Right lobe of liver (tissue), 4 donors: ENCODE measurements at regions not wholly inside any gene's neighbourhood (a gene's known extent, or its start where the extent isn't known, plus 50 kb on each side); places are given as distances from the start of the nearest gene placed in this dataset.

Experiments
- POLR2A ChIP-seq: fragments of 450-650 bp; IDR thresholded peaks from one replicate; pipeline ENCODE4 v1.6.1; 2017; ENCODE audit warnings: antibody characterized with exemption, mild to moderate bottlenecking
- TF ChIP-seq, protein P1 (sequence below), 4 donors: fragments of 200-600 bp in 3 of 4; fragments of 450-650 bp in 1 of 4; IDR thresholded peaks; one replicate each; pipeline versions ENCODE4 v1.5.1 to v1.8.0; 2016 to 2022; ENCODE audit warnings: antibody characterized with exemption in 4 of 4, mild to moderate bottlenecking in 2 of 4
- donor health status: DM: no; HTN: no; CAD: no.
- donor health status: DM: no; HTN: no; CAD: no.
- donor health status: DM: no; HTN: yes; CAD: no.

DNA sequence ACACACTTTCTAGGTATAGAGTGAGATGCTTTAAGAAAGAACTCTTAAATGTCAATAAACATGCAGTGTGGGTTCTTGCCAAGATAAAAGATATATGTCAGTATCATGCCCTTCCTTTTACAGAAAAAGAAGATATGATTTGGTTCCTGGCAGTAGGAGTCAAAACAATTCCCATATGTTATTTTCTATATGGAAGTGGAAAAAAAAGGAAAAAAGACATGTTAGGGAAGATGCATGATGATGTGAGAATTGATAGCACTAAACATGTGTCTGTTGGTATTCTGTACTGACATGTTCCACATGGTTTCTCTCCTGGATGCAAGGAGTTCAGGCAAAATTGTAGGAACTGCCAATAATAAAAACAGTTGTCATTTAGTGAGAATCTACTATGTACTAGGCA lies 318.8 kb upstream of the DACH1 start:
- TF ChIP-seq, protein P1, sequence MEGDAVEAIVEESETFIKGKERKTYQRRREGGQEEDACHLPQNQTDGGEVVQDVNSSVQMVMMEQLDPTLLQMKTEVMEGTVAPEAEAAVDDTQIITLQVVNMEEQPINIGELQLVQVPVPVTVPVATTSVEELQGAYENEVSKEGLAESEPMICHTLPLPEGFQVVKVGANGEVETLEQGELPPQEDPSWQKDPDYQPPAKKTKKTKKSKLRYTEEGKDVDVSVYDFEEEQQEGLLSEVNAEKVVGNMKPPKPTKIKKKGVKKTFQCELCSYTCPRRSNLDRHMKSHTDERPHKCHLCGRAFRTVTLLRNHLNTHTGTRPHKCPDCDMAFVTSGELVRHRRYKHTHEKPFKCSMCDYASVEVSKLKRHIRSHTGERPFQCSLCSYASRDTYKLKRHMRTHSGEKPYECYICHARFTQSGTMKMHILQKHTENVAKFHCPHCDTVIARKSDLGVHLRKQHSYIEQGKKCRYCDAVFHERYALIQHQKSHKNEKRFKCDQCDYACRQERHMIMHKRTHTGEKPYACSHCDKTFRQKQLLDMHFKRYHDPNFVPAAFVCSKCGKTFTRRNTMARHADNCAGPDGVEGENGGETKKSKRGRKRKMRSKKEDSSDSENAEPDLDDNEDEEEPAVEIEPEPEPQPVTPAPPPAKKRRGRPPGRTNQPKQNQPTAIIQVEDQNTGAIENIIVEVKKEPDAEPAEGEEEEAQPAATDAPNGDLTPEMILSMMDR (IDR thresholded peaks at IDR 0.05): no peak
- no peak for TF ChIP-seq POLR2A
